OCI-LY1 (cell line): ENCODE measurements at regions not wholly inside any gene's neighbourhood (a gene's known extent, or its start where the extent isn't known, plus 50 kb on each side); places are given as distances from the start of the nearest gene placed in this dataset.

Experiments used
- EZH2 ChIP-seq: fragments of 200-600 bp; sonication (generic), shearing (Covaris generic); IDR thresholded peaks from 2 replicates; pipeline ENCODE4 v1.8.0; 2017; ENCODE audit warnings: borderline replicate concordance, mixed run types, mild to moderate bottlenecking, antibody characterized with exemption, low read length, moderate library complexity, mixed read lengths
- TF ChIP-seq, protein P1 (sequence below): fragments of 200-600 bp; sonication (generic), shearing (Covaris generic); IDR thresholded peaks from 2 replicates; pipeline ENCODE4 v1.5.1; 2017; ENCODE audit warnings: mild to moderate bottlenecking, antibody characterized with exemption, low read length, moderate library complexity, mixed read lengths

DNA sequence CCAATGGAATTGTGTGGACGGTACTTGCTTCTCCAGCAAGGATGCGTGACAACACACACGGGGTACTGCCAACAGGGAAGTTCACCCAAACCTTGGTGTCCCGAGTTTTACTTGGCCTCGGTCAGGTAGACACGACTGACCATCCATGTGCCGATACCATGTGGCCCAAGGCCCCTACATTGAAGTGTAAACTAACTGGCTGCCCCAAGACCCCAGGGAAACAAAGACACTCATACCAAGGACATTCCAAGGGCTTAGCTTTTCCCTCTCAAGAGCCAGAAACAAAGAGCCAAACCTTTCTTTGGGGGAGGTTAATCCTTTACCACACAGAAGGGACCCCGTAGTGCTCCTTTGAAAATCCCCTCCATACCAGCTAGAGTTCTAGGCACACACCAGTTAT, 215.9 kb upstream of the TNRC6C start:
- TF ChIP-seq, protein P1, sequence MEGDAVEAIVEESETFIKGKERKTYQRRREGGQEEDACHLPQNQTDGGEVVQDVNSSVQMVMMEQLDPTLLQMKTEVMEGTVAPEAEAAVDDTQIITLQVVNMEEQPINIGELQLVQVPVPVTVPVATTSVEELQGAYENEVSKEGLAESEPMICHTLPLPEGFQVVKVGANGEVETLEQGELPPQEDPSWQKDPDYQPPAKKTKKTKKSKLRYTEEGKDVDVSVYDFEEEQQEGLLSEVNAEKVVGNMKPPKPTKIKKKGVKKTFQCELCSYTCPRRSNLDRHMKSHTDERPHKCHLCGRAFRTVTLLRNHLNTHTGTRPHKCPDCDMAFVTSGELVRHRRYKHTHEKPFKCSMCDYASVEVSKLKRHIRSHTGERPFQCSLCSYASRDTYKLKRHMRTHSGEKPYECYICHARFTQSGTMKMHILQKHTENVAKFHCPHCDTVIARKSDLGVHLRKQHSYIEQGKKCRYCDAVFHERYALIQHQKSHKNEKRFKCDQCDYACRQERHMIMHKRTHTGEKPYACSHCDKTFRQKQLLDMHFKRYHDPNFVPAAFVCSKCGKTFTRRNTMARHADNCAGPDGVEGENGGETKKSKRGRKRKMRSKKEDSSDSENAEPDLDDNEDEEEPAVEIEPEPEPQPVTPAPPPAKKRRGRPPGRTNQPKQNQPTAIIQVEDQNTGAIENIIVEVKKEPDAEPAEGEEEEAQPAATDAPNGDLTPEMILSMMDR: no peak
- TF ChIP-seq EZH2: no peak
